Karpas-422 (cell line): ENCODE measurements at regions not wholly inside any gene's neighbourhood (a gene's known extent, or its start where the extent isn't known, plus 50 kb on each side); places are given as distances from the start of the nearest gene placed in this dataset.

Experiments
- DNase-seq: peaks from one replicate; pipeline ENCODE4 v3.0.0-alpha.2; 2015
- H2AFZ ChIP-seq: fragments of 200-600 bp; sonication (generic); 2 replicates; pipeline ENCODE4 v1.6.1; 2014; ENCODE audit warnings: antibody characterized with exemption, low read length, mixed read lengths
- H3K27ac ChIP-seq: fragments of 200-600 bp; sonication (generic); 2 replicates; pipeline ENCODE4 v1.5.1; 2014; ENCODE audit warnings: mild to moderate bottlenecking, low read length, moderate library complexity
- H3K27me3 ChIP-seq: fragments of 200-600 bp; sonication (generic); 2 replicates; pipeline ENCODE4 v1.6.1; 2014; ENCODE audit warnings: low read length, mixed read lengths
- H3K36me3 ChIP-seq: fragments of 200-600 bp; sonication (generic); 2 replicates; pipeline ENCODE4 v1.6.1; 2014; ENCODE audit warnings: low read length, mixed read lengths; ENCODE audit not compliant: insufficient read depth
- H3K4me1 ChIP-seq: fragments of 200-600 bp; sonication (generic); 2 replicates; pipeline ENCODE4 v1.6.1; 2014; ENCODE audit warnings: mild to moderate bottlenecking, low read length, mixed read lengths
- H3K4me2 ChIP-seq: fragments of 200-600 bp; sonication (generic); 2 replicates; pipeline ENCODE4 v1.6.1; 2014; ENCODE audit warnings: low read length, low read depth, mild to moderate bottlenecking; ENCODE audit not compliant: poor library complexity, severe bottlenecking
- H3K4me3 ChIP-seq: fragments of 200-600 bp; sonication (generic); 2 replicates; pipeline ENCODE4 v1.5.1; 2014; ENCODE audit warnings: mild to moderate bottlenecking, antibody characterized with exemption, low read length, mixed read lengths
- H3K79me2 ChIP-seq: fragments of 200-600 bp; sonication (generic); 2 replicates; pipeline ENCODE4 v1.6.1; 2014; ENCODE audit warnings: mild to moderate bottlenecking, low read length, mixed read lengths
- H3K9ac ChIP-seq: fragments of 200-600 bp; sonication (generic); 2 replicates; pipeline ENCODE4 v1.6.0; 2014; ENCODE audit warnings: low read length
- H3K9me2 ChIP-seq: fragments of 200-600 bp; sonication (generic), shearing (Covaris generic); replicated peaks from 2 replicates; pipeline ENCODE4 v1.6.0; 2014; ENCODE audit warnings: mild to moderate bottlenecking, low read length, moderate library complexity; ENCODE audit not compliant: insufficient read depth
- H3K9me3 ChIP-seq: fragments of 300-700, 200-600 bp; sonication (generic); 2 replicates; pipeline ENCODE4 v1.6.1; 2014; ENCODE audit warnings: low read length, mixed read lengths
- H4K20me1 ChIP-seq: fragments of 200-600 bp; sonication (generic); 2 replicates; pipeline ENCODE4 v1.6.1; 2014; ENCODE audit warnings: mild to moderate bottlenecking, antibody characterized with exemption, low read length, low read depth; ENCODE audit not compliant: insufficient read depth

- no peaks in the 10 kb centered on the region for H3K27me3 ChIP-seq
- DNase-seq, result no peak
- H3K27ac ChIP-seq, result no peak overlapping the region
- no peak overlapping the region for H3K4me3 ChIP-seq
- no peak overlapping the region for H3K9ac ChIP-seq
- H3K9me2 ChIP-seq, result no peaks in the 10 kb centered on the region
- H2AFZ ChIP-seq, result no peak overlapping the region
- no peaks in the 10 kb centered on the region for H3K4me1 ChIP-seq
- no peaks in the 10 kb centered on the region for H3K36me3 ChIP-seq
- H3K4me2 ChIP-seq, result no peak overlapping the region
- no peaks in the 10 kb centered on the region for H3K79me2 ChIP-seq
- no peaks in the 10 kb centered on the region for H4K20me1 ChIP-seq
- H3K9me3 ChIP-seq, result no peaks in the 10 kb centered on the region
Measured at GRCh38 chr5:66249920-66250319, 105.8 kb downstream of the SREK1 start.

- Histone ChIP-seq H3K27me3 (no peaks in the 10 kb centered on the region), H3K79me2 (no peaks in the 10 kb centered on the region), H3K9me2 (no peaks in the 10 kb centered on the region), H3K4me2 (no peak overlapping the region), H3K27ac (no peak overlapping the region), H3K4me1 (no peaks in the 10 kb centered on the region), H3K36me3 (no peaks in the 10 kb centered on the region), H3K9me3 (no peaks in the 10 kb centered on the region), H3K9ac (no peak overlapping the region), H4K20me1 (no peaks in the 10 kb centered on the region), H2AFZ (no peak overlapping the region), H3K4me3 (no peak overlapping the region)
- DNase-seq, result no peak
Measured at GRCh38 chr5:66252849-66253248, 108.7 kb downstream of the SREK1 start.

GRCh38 chr5:66255714-66256113 lies 111.6 kb downstream of the SREK1 start:
- Histone ChIP-seq H3K4me1 (no peaks in the 10 kb centered on the region), H3K36me3 (no peaks in the 10 kb centered on the region), H3K4me2 (no peak overlapping the region), H3K27me3 (no peaks in the 10 kb centered on the region), H3K9me3 (no peaks in the 10 kb centered on the region), H2AFZ (no peak overlapping the region), H3K27ac (no peak overlapping the region), H3K79me2 (no peaks in the 10 kb centered on the region), H3K4me3 (no peak overlapping the region), H3K9me2 (no peaks in the 10 kb centered on the region), H4K20me1 (no peaks in the 10 kb centered on the region), H3K9ac (no peak overlapping the region)
- no peak for DNase-seq

GRCh38 chr5:66273121-66273520 lies 129.0 kb downstream of the SREK1 start:
- no peak for DNase-seq
- H3K36me3 ChIP-seq, result no peaks in the 10 kb centered on the region
- H4K20me1 ChIP-seq, result no peaks in the 10 kb centered on the region
- H3K79me2 ChIP-seq, result no peaks in the 10 kb centered on the region
- no peak overlapping the region for H3K9ac ChIP-seq
- H3K9me2 ChIP-seq, result no peaks in the 10 kb centered on the region
- H3K4me3 ChIP-seq, result no peak overlapping the region
- H3K27ac ChIP-seq, result no peak overlapping the region
- H2AFZ ChIP-seq, result no peak overlapping the region
- no peaks in the 10 kb centered on the region for H3K27me3 ChIP-seq
- H3K4me2 ChIP-seq, result no peak overlapping the region
- H3K4me1 ChIP-seq, result no peaks in the 10 kb centered on the region
- H3K9me3 ChIP-seq, result no peaks in the 10 kb centered on the region

GRCh38 chr5:66276986-66277385 lies 132.9 kb downstream of the SREK1 start:
- Histone ChIP-seq H3K9me2 (no peaks in the 10 kb centered on the region), H3K9ac (no peak overlapping the region), H3K36me3 (no peaks in the 10 kb centered on the region), H3K9me3 (no peaks in the 10 kb centered on the region), H3K4me2 (no peak overlapping the region), H3K27me3 (no peaks in the 10 kb centered on the region), H4K20me1 (no peaks in the 10 kb centered on the region), H3K4me3 (no peak overlapping the region), H3K79me2 (no peaks in the 10 kb centered on the region), H3K27ac (no peak overlapping the region), H2AFZ (no peak overlapping the region), H3K4me1 (peaks cover 5% of the 10 kb centered on the region; the same call in 1 of the 2 replicates)
- DNase-seq, result no peak

- DNase-seq, result no peak
- no peaks in the 10 kb centered on the region for H4K20me1 ChIP-seq
- no peak overlapping the region for H2AFZ ChIP-seq
- H3K36me3 ChIP-seq, result no peaks in the 10 kb centered on the region
- H3K4me3 ChIP-seq, result no peak overlapping the region
- no peaks in the 10 kb centered on the region for H3K79me2 ChIP-seq
- H3K9me3 ChIP-seq, result no peaks in the 10 kb centered on the region
- peaks cover 5% of the 10 kb centered on the region; the same call in 1 of the 2 replicates for H3K4me1 ChIP-seq
- H3K4me2 ChIP-seq, result no peak overlapping the region
- no peak overlapping the region for H3K9ac ChIP-seq
- H3K27ac ChIP-seq, result no peak overlapping the region
- H3K27me3 ChIP-seq, result no peaks in the 10 kb centered on the region
- H3K9me2 ChIP-seq, result no peaks in the 10 kb centered on the region
Measured at GRCh38 chr5:66277981-66278380, 133.9 kb downstream of the SREK1 start.

- Histone ChIP-seq H3K27me3 (no peaks in the 10 kb centered on the region), H3K9me3 (no peaks in the 10 kb centered on the region), H3K4me3 (no peak overlapping the region), H3K4me1 (peaks cover 5% of the 10 kb centered on the region; the same call in 1 of the 2 replicates), H4K20me1 (no peaks in the 10 kb centered on the region), H3K36me3 (no peaks in the 10 kb centered on the region), H3K79me2 (no peaks in the 10 kb centered on the region), H2AFZ (no peak overlapping the region), H3K4me2 (no peak overlapping the region), H3K9me2 (no peaks in the 10 kb centered on the region), H3K27ac (no peak overlapping the region), H3K9ac (no peak overlapping the region)
- DNase-seq, result peak; percentile 51
Measured at GRCh38 chr5:66281294-66281693, 137.2 kb downstream of the SREK1 start.

GRCh38 chr5:66284588-66285342 lies 140.7 kb downstream of the SREK1 start:
- Histone ChIP-seq H3K9ac (no peak overlapping the region), H2AFZ (no peak overlapping the region), H3K9me2 (no peaks in the 10 kb centered on the region), H3K9me3 (no peaks in the 10 kb centered on the region), H3K4me1 (peaks cover 5% of the 10 kb centered on the region; the same call in 1 of the 2 replicates), H3K4me2 (no peak overlapping the region), H3K27ac (no peak overlapping the region), H3K4me3 (no peak overlapping the region), H4K20me1 (no peaks in the 10 kb centered on the region), H3K79me2 (no peaks in the 10 kb centered on the region), H3K36me3 (no peaks in the 10 kb centered on the region), H3K27me3 (no peaks in the 10 kb centered on the region)
- no peak for DNase-seq
